GM23338 (cell line): ENCODE measurements at regions not wholly inside any gene's neighbourhood (a gene's known extent, or its start where the extent isn't known, plus 50 kb on each side); places are given as distances from the start of the nearest gene placed in this dataset.

ENCODE experiments used
- ATAC-seq: fragments of 200-7000 bp; cut with Tn5 transposase; 3 replicates; pipeline ENCODE4 v1.9.1; 2020
- DNase-seq: peaks from one replicate; pipeline ENCODE4 v3.0.0-alpha.2; 2015; ENCODE audit warnings: low spot score
- H2AFZ ChIP-seq: fragments of 200-600 bp; sonication (generic); 2 replicates; pipeline ENCODE4 v1.8.0; 2016; ENCODE audit warnings: antibody characterized with exemption, mild to moderate bottlenecking, moderate library complexity
- H3F3A ChIP-seq: fragments of 200-600 bp; sonication (generic); replicated peaks from 2 replicates; pipeline ENCODE4 v1.8.0; 2017; ENCODE audit warnings: antibody characterized with exemption, mixed run types, low read depth
- H3K27ac ChIP-seq: fragments of 200-600 bp; sonication (generic); 2 replicates; pipeline ENCODE4 v1.6.1; 2016; ENCODE audit warnings: low read depth
- H3K27me3 ChIP-seq: fragments of 200-600 bp; sonication (generic); 2 replicates; pipeline ENCODE4 v1.8.0; 2016; ENCODE audit warnings: mild to moderate bottlenecking, mixed run types, moderate library complexity; ENCODE audit not compliant: insufficient read depth
- H3K36me3 ChIP-seq: fragments of 200-600 bp; sonication (generic); 2 replicates; pipeline ENCODE4 v1.8.0; 2016; ENCODE audit warnings: mild to moderate bottlenecking; ENCODE audit not compliant: insufficient read depth
- H3K4me1 ChIP-seq: fragments of 200-600 bp; sonication (generic); 2 replicates; pipeline ENCODE4 v1.8.0; 2016; ENCODE audit warnings: mild to moderate bottlenecking, moderate library complexity; ENCODE audit not compliant: insufficient read depth
- H3K4me2 ChIP-seq: fragments of 200-600 bp; sonication (generic); 2 replicates; pipeline ENCODE4 v1.7.1; 2017; ENCODE audit warnings: mixed run types
- H3K4me3 ChIP-seq: fragments of 200-600 bp; sonication (generic); 2 replicates; pipeline ENCODE4 v1.6.1; 2016; ENCODE audit warnings: mixed run types
- H3K79me2 ChIP-seq: fragments of 200-600 bp; sonication (generic); replicated peaks from 2 replicates; pipeline ENCODE4 v1.8.0; 2017; ENCODE audit warnings: mild to moderate bottlenecking; ENCODE audit not compliant: insufficient read depth
- H3K9me2 ChIP-seq: fragments of 200-600 bp; sonication (generic); 2 replicates; pipeline ENCODE4 v1.8.0; 2017; ENCODE audit not compliant: insufficient read depth
- H4K20me1 ChIP-seq: fragments of 200-600 bp; sonication (generic); replicated peaks from 2 replicates; pipeline ENCODE4 v1.8.0; 2017; ENCODE audit warnings: mild to moderate bottlenecking; ENCODE audit not compliant: insufficient read depth
- H3K27ac Mint-ChIP-seq: 2 replicates; pipeline ENCODE4 v1.8.0; 2020; ENCODE audit warnings: inconsistent platforms, mild to moderate bottlenecking, moderate library complexity, mixed read lengths
- H3K27me3 Mint-ChIP-seq: 3 replicates; pipeline ENCODE4 v1.8.0; 2022; ENCODE audit warnings: low read depth, mild to moderate bottlenecking, moderate library complexity, mixed read lengths, inconsistent platforms; ENCODE audit not compliant: insufficient read depth, poor library complexity
- H3K36me3 Mint-ChIP-seq: 3 replicates; pipeline ENCODE4 v1.8.0; 2021; ENCODE audit warnings: low read depth, mild to moderate bottlenecking, inconsistent platforms, moderate library complexity, mixed read lengths
- H3K4me1 Mint-ChIP-seq: 3 replicates; pipeline ENCODE4 v1.8.0; 2020; ENCODE audit warnings: mild to moderate bottlenecking, inconsistent platforms, mixed read lengths
- H3K4me3 Mint-ChIP-seq: 3 replicates; pipeline ENCODE4 v1.8.0; 2021; ENCODE audit warnings: moderate library complexity, mild to moderate bottlenecking, inconsistent platforms, mixed read lengths
- H3K9me3 Mint-ChIP-seq: 3 replicates; pipeline ENCODE4 v1.8.0; 2020; ENCODE audit warnings: moderate library complexity, mild to moderate bottlenecking, inconsistent platforms, mixed read lengths
- CREB1 ChIP-seq: fragments of 250-450 bp; sonication (Bioruptor Pico); IDR thresholded peaks from 2 replicates; pipeline ENCODE4 v1.5.0; 2020; ENCODE audit warnings: low read depth, mild to moderate bottlenecking, moderate library complexity
- CTCF ChIP-seq, 2 experiments: fragments of 200-600 bp in 1 of 2; sonication (generic) in 1 of 2; conservative IDR thresholded peaks; 2 replicates each; pipeline versions ENCODE4 v1.5.1 to v1.6.1; 2016 to 2017; ENCODE audit warnings: antibody characterized with exemption in 2 of 2, low read depth in 2 of 2, mild to moderate bottlenecking in 2 of 2, moderate library complexity in 1 of 2
- ETS1 ChIP-seq: IDR thresholded peaks from 2 replicates; pipeline ENCODE4 v1.6.1; 2016; ENCODE audit warnings: antibody characterized with exemption
- EZH2 ChIP-seq: fragments of 200-600 bp; sonication (generic); IDR thresholded peaks from one replicate; pipeline ENCODE4 v1.8.0; 2017; ENCODE audit warnings: antibody characterized with exemption, mild to moderate bottlenecking, low read depth; ENCODE audit not compliant: unreplicated experiment
- EZH2phosphoT487 ChIP-seq: fragments of 200-600 bp; sonication (generic); IDR thresholded peaks from one replicate; pipeline ENCODE4 v1.8.1; 2018; ENCODE audit warnings: antibody characterized with exemption; ENCODE audit not compliant: unreplicated experiment
- JUNB ChIP-seq: IDR thresholded peaks from one replicate; pipeline ENCODE4 v1.6.1; 2016; ENCODE audit warnings: antibody characterized with exemption; ENCODE audit not compliant: unreplicated experiment
- NANOG ChIP-seq: IDR thresholded peaks from 2 replicates; pipeline ENCODE4 v1.6.1; 2016; ENCODE audit warnings: antibody characterized with exemption, borderline replicate concordance
- POLR2AphosphoS5 ChIP-seq: IDR thresholded peaks from 2 replicates; pipeline ENCODE4 v1.6.1; 2016; ENCODE audit warnings: antibody characterized with exemption, low read depth
- REST ChIP-seq: IDR thresholded peaks from one replicate; pipeline ENCODE4 v1.6.1; 2018; ENCODE audit warnings: antibody characterized with exemption; ENCODE audit not compliant: unreplicated experiment
- STAT1 ChIP-seq: IDR thresholded peaks from one replicate; pipeline ENCODE4 v1.6.1; 2016; ENCODE audit warnings: antibody characterized with exemption; ENCODE audit not compliant: unreplicated experiment
- ZNF114 ChIP-seq: fragments of 250-450 bp; sonication (Bioruptor Pico); IDR thresholded peaks from 2 replicates; pipeline ENCODE4 v1.5.0; 2020; ENCODE audit warnings: mild to moderate bottlenecking, moderate library complexity
- ZNF331 ChIP-seq: fragments of 250-450 bp; sonication (Bioruptor Pico); IDR thresholded peaks from 2 replicates; pipeline ENCODE4 v1.5.0; 2020; ENCODE audit warnings: low read depth, mild to moderate bottlenecking, moderate library complexity
- ZNF462 ChIP-seq: fragments of 250-450 bp; sonication (Bioruptor Pico); IDR thresholded peaks from 2 replicates; pipeline ENCODE4 v1.5.0; 2020; ENCODE audit warnings: mild to moderate bottlenecking, moderate library complexity

GRCh38 chr15:47844437-47844836 lies 127.1 kb downstream of the SEMA6D start:
- TF ChIP-seq EZH2 (no peak), ZNF331 (no peak), REST (no peak), JUNB (no peak), STAT1 (no peak), ZNF114 (no peak), ETS1 (no peak), NANOG (no peak), ZNF462 (CRISPR knock-in tag) (no peak), CREB1 (CRISPR knock-in tag) (no peak), POLR2AphosphoS5 (no peak), CTCF (conservative IDR thresholded peaks at IDR 0.05; ENCODE audit: low read depth in 2 of 2) (no peak), EZH2phosphoT487 (no peak)
- H2AFZ ChIP-seq, result no peak overlapping the region

More at GRCh38 chr15:47844437-47844836, 127.1 kb downstream of the SEMA6D start:
- ATAC-seq, result no peak
- DNase-seq, result no peak
- no peaks in the 10 kb centered on the region for H3K36me3 ChIP-seq
- Mint-ChIP-seq H3K9me3 (no peaks in the 10 kb centered on the region), H3K27me3 (peaks cover 2% of the 10 kb centered on the region), H3K4me3 (no peak overlapping the region), H3K36me3 (no peaks in the 10 kb centered on the region), H3K27ac (no peak overlapping the region), H3K4me1 (peaks cover 9% of the 10 kb centered on the region)
- no peaks in the 10 kb centered on the region for H3K4me1 ChIP-seq
- H3K4me2 ChIP-seq, result no peak overlapping the region
- no peak overlapping the region for H3K27ac ChIP-seq
- H3K9me2 ChIP-seq, result peaks cover 10% of the 10 kb centered on the region; the same call in 1 of the 2 replicates
- no peaks in the 10 kb centered on the region for H3K27me3 ChIP-seq
- no peak overlapping the region for H3K4me3 ChIP-seq
- no peaks in the 10 kb centered on the region for H3F3A ChIP-seq
- no peaks in the 10 kb centered on the region for H4K20me1 ChIP-seq
- no peaks in the 10 kb centered on the region for H3K79me2 ChIP-seq
